ENCODE measurements at regions not wholly inside any gene's neighbourhood (a gene's known extent, or its start where the extent isn't known, plus 50 kb on each side); places are given as distances from the start of the nearest gene placed in this dataset.

GRCh38 chr6:14757014-14757413, 488.9 kb upstream of the JARID2 start:
- TF ChIP-seq EZH2 (IDR thresholded peaks at IDR 0.05; ENCODE audit: borderline replicate concordance, insufficient read depth, low read length, poor library complexity, severe bottlenecking), result no peak
- TF ChIP-seq, protein P1, sequence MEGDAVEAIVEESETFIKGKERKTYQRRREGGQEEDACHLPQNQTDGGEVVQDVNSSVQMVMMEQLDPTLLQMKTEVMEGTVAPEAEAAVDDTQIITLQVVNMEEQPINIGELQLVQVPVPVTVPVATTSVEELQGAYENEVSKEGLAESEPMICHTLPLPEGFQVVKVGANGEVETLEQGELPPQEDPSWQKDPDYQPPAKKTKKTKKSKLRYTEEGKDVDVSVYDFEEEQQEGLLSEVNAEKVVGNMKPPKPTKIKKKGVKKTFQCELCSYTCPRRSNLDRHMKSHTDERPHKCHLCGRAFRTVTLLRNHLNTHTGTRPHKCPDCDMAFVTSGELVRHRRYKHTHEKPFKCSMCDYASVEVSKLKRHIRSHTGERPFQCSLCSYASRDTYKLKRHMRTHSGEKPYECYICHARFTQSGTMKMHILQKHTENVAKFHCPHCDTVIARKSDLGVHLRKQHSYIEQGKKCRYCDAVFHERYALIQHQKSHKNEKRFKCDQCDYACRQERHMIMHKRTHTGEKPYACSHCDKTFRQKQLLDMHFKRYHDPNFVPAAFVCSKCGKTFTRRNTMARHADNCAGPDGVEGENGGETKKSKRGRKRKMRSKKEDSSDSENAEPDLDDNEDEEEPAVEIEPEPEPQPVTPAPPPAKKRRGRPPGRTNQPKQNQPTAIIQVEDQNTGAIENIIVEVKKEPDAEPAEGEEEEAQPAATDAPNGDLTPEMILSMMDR (IDR thresholded peaks at IDR 0.05; ENCODE audit: poor library complexity, severe bottlenecking), result no peak
- no peak for TF ChIP-seq TAF1 (IDR thresholded peaks at IDR 0.05; ENCODE audit: low read depth)
- no peak for TF ChIP-seq POLR2AphosphoS5 (IDR thresholded peaks at IDR 0.05)
- TF ChIP-seq, protein P2, sequence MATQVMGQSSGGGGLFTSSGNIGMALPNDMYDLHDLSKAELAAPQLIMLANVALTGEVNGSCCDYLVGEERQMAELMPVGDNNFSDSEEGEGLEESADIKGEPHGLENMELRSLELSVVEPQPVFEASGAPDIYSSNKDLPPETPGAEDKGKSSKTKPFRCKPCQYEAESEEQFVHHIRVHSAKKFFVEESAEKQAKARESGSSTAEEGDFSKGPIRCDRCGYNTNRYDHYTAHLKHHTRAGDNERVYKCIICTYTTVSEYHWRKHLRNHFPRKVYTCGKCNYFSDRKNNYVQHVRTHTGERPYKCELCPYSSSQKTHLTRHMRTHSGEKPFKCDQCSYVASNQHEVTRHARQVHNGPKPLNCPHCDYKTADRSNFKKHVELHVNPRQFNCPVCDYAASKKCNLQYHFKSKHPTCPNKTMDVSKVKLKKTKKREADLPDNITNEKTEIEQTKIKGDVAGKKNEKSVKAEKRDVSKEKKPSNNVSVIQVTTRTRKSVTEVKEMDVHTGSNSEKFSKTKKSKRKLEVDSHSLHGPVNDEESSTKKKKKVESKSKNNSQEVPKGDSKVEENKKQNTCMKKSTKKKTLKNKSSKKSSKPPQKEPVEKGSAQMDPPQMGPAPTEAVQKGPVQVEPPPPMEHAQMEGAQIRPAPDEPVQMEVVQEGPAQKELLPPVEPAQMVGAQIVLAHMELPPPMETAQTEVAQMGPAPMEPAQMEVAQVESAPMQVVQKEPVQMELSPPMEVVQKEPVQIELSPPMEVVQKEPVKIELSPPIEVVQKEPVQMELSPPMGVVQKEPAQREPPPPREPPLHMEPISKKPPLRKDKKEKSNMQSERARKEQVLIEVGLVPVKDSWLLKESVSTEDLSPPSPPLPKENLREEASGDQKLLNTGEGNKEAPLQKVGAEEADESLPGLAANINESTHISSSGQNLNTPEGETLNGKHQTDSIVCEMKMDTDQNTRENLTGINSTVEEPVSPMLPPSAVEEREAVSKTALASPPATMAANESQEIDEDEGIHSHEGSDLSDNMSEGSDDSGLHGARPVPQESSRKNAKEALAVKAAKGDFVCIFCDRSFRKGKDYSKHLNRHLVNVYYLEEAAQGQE (IDR thresholded peaks at IDR 0.05; ENCODE audit: borderline replicate concordance), result no peak
- no peak for TF ChIP-seq MXI1 (conservative IDR thresholded peaks at IDR 0.05; ENCODE audit: poor library complexity, severe bottlenecking)
- no peak for TF ChIP-seq EP300 (conservative IDR thresholded peaks at IDR 0.05; ENCODE audit: poor library complexity, severe bottlenecking)
- TF ChIP-seq RAD21 (conservative IDR thresholded peaks at IDR 0.05), result no peak
- TF ChIP-seq SMC3 (conservative IDR thresholded peaks at IDR 0.05; ENCODE audit: poor library complexity), result no peak
